ENCODE measurements at regions not wholly inside any gene's neighbourhood (a gene's known extent, or its start where the extent isn't known, plus 50 kb on each side); places are given as distances from the start of the nearest gene placed in this dataset.

GRCh38 chr9:14501366-14501765 lies 187.4 kb upstream of the NFIB start:
- no peaks in the 10 kb centered on the region for H3K9me3 ChIP-seq (ENCODE audit: low read length)
- no peaks in the 10 kb centered on the region for H3K79me2 ChIP-seq (ENCODE audit: insufficient read depth, low read length)
- H3K4me1 ChIP-seq (ENCODE audit: insufficient read depth, low read length, severe bottlenecking) = no peaks in the 10 kb centered on the region
- no peaks in the 10 kb centered on the region for H3F3A ChIP-seq (ENCODE audit: insufficient read depth, low read length)
- no peak overlapping the region for H3K4me2 ChIP-seq (ENCODE audit: low read length)
- H3K9ac ChIP-seq (ENCODE audit: low read length) = no peak overlapping the region
- no peaks in the 10 kb centered on the region for H3K27me3 ChIP-seq (ENCODE audit: insufficient read depth, low read length)
- H3K36me3 ChIP-seq (ENCODE audit: insufficient read depth, low read length) = no peaks in the 10 kb centered on the region
- no peaks in the 10 kb centered on the region for H4K20me1 ChIP-seq (ENCODE audit: insufficient read depth, low read length)
- no peak for TF ChIP-seq EZH2 (IDR thresholded peaks at IDR 0.05; ENCODE audit: borderline replicate concordance, low read length)
- no peak for TF ChIP-seq CTCF (IDR thresholded peaks at IDR 0.05; ENCODE audit: low read length)
- no peaks in the 10 kb centered on the region for H3K9me2 ChIP-seq (ENCODE audit: low read depth, low read length)
- H2AFZ ChIP-seq (ENCODE audit: low read length) = no peak overlapping the region
- H3K4me3 ChIP-seq (ENCODE audit: low read depth, low read length, poor library complexity, severe bottlenecking) = no peak overlapping the region
- no peak overlapping the region for H3K27ac ChIP-seq (ENCODE audit: low read depth, low read length, poor library complexity, severe bottlenecking)

GRCh38 chr9:14500705-14501104 lies 186.8 kb upstream of the NFIB start:
- H3K9me3 ChIP-seq (ENCODE audit: low read length) = no peaks in the 10 kb centered on the region
- H3K27me3 ChIP-seq (ENCODE audit: insufficient read depth, low read length) = no peaks in the 10 kb centered on the region
- H3K4me2 ChIP-seq (ENCODE audit: low read length) = no peak overlapping the region
- H3K79me2 ChIP-seq (ENCODE audit: insufficient read depth, low read length) = no peaks in the 10 kb centered on the region
- no peaks in the 10 kb centered on the region for H3F3A ChIP-seq (ENCODE audit: insufficient read depth, low read length)
- no peak overlapping the region for H3K9ac ChIP-seq (ENCODE audit: low read length)
- no peak overlapping the region for H2AFZ ChIP-seq (ENCODE audit: low read length)
- no peaks in the 10 kb centered on the region for H3K9me2 ChIP-seq (ENCODE audit: low read depth, low read length)
- H3K36me3 ChIP-seq (ENCODE audit: insufficient read depth, low read length) = no peaks in the 10 kb centered on the region
- TF ChIP-seq CTCF (IDR thresholded peaks at IDR 0.05; ENCODE audit: low read length) = no peak
- no peaks in the 10 kb centered on the region for H3K4me1 ChIP-seq (ENCODE audit: insufficient read depth, low read length, severe bottlenecking)
- H3K4me3 ChIP-seq (ENCODE audit: low read depth, low read length, poor library complexity, severe bottlenecking) = no peak overlapping the region
- H3K27ac ChIP-seq (ENCODE audit: low read depth, low read length, poor library complexity, severe bottlenecking) = no peak overlapping the region
- H4K20me1 ChIP-seq (ENCODE audit: insufficient read depth, low read length) = no peaks in the 10 kb centered on the region

GRCh38 chr9:14499976-14500375 lies 186.0 kb upstream of the NFIB start:
- H3K27ac ChIP-seq (ENCODE audit: low read depth, low read length, poor library complexity, severe bottlenecking) = no peak overlapping the region
- H3K27me3 ChIP-seq (ENCODE audit: insufficient read depth, low read length) = no peaks in the 10 kb centered on the region
- no peaks in the 10 kb centered on the region for H3K9me3 ChIP-seq (ENCODE audit: low read length)
- no peak for TF ChIP-seq CTCF (IDR thresholded peaks at IDR 0.05; ENCODE audit: low read length)
- H3K4me3 ChIP-seq (ENCODE audit: low read depth, low read length, poor library complexity, severe bottlenecking) = no peak overlapping the region
- no peak overlapping the region for H3K4me2 ChIP-seq (ENCODE audit: low read length)
- no peaks in the 10 kb centered on the region for H3F3A ChIP-seq (ENCODE audit: insufficient read depth, low read length)
- H2AFZ ChIP-seq (ENCODE audit: low read length) = no peak overlapping the region
- H3K9ac ChIP-seq (ENCODE audit: low read length) = no peak overlapping the region
- no peaks in the 10 kb centered on the region for H3K9me2 ChIP-seq (ENCODE audit: low read depth, low read length)
- H3K79me2 ChIP-seq (ENCODE audit: insufficient read depth, low read length) = no peaks in the 10 kb centered on the region
- H3K4me1 ChIP-seq (ENCODE audit: insufficient read depth, low read length, severe bottlenecking) = no peaks in the 10 kb centered on the region
- no peaks in the 10 kb centered on the region for H4K20me1 ChIP-seq (ENCODE audit: insufficient read depth, low read length)
- H3K36me3 ChIP-seq (ENCODE audit: insufficient read depth, low read length) = no peaks in the 10 kb centered on the region
